D721Med (cell line): ENCODE measurements at regions not wholly inside any gene's neighbourhood (a gene's known extent, or its start where the extent isn't known, plus 50 kb on each side); places are given as distances from the start of the nearest gene placed in this dataset.

ENCODE experiments used
- DNase-seq: peaks from one replicate; pipeline ENCODE4 v3.0.0; 2011; ENCODE audit warnings: low spot score; ENCODE audit not compliant: insufficient read length
- FAIRE-seq: peaks from 2 replicates; lab custom pipeline; 2011; peaks lifted over from hg19 to GRCh38; lab: Jason Lieb, UNC
- TF ChIP-seq, protein P1 (sequence below): IDR thresholded peaks from 2 replicates; pipeline ENCODE4 v1.5.1; 2012; ENCODE audit warnings: mild to moderate bottlenecking, control low read depth; ENCODE audit not compliant: insufficient read depth; ENCODE audit errors: missing control alignments

DNA sequence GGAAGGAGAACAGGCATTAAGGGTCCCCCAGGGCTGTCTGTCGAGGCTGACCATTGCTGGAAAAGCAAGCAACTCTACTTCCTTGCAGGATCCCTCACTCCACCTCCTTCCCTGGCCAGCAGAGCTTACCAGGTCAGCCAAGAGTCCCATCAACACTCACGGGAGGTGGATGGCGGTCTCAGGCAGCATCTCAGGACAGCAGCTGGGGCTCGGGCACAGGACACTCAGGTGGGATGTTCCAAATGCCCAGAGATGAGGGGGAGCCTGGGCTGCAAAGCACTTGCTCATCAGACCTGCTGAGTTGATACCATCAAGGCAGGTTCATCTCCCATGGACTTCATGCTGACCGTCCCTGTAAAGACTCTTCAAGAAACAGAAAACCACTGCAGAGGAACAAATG is 559.8 kb downstream of the NPHP4 start:
- DNase-seq (no peak), FAIRE-seq (no peak)
- TF ChIP-seq, protein P1, sequence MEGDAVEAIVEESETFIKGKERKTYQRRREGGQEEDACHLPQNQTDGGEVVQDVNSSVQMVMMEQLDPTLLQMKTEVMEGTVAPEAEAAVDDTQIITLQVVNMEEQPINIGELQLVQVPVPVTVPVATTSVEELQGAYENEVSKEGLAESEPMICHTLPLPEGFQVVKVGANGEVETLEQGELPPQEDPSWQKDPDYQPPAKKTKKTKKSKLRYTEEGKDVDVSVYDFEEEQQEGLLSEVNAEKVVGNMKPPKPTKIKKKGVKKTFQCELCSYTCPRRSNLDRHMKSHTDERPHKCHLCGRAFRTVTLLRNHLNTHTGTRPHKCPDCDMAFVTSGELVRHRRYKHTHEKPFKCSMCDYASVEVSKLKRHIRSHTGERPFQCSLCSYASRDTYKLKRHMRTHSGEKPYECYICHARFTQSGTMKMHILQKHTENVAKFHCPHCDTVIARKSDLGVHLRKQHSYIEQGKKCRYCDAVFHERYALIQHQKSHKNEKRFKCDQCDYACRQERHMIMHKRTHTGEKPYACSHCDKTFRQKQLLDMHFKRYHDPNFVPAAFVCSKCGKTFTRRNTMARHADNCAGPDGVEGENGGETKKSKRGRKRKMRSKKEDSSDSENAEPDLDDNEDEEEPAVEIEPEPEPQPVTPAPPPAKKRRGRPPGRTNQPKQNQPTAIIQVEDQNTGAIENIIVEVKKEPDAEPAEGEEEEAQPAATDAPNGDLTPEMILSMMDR, result no peak

DNA sequence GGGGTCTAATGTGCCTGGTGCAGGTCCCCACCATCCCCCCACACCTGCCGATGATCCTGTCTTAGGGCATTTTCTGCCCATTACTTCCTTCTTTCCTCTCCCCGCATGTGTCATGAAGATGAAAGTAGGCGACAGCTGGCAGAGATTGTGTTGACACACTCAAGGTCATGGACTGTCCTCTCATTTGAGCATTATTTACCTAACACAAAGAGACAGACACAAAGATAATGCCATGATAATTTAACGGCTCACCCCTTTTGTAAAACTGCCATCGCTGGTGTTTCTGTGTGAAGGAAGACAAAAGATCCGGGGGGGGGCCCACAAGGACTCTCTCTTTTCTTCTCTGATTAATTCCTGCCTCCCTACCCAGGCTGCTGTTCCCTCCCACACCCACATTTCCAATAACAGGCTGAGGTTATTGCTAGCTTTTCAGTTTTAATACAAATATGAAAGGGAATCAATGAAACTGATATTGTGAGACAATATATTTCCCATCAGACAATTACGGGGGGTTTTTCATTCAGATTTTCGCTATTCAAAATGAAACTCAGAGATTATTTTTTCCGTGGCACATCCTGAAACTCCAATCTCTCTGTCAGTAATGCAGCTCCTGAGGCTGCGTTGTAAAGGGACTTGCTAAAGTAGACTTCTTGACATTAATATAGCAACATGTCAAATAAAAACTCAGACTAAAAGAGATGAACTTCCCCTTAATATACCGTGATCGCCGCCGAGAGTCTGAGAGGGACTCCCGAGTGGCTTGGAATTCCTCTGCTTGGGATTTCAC is 561.1 kb downstream of the NPHP4 start:
- no peak for FAIRE-seq
- no peak for DNase-seq
- TF ChIP-seq, protein P1, result no peak

DNA sequence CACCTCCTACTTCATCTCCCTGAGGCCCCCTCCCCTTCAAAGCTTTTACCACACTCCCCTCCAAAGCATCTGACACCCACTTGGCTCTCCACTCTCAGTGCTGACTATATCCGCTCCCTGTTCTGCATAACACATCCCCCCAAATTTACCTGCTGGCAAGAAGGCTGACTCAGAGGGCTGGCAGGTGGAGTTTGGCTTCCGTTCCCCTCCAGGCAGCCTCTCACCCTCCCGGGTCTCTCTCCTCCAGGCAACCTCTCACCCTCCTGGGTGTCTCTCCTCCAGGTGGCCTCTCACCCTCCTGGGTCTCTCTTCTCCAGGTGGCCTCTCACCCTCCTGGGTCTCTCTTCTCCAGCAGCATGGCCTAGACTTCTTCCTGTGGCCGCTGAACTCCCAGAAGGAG is 562.1 kb downstream of the NPHP4 start:
- FAIRE-seq, result no peak
- TF ChIP-seq, protein P1, result no peak
- no peak for DNase-seq

DNA sequence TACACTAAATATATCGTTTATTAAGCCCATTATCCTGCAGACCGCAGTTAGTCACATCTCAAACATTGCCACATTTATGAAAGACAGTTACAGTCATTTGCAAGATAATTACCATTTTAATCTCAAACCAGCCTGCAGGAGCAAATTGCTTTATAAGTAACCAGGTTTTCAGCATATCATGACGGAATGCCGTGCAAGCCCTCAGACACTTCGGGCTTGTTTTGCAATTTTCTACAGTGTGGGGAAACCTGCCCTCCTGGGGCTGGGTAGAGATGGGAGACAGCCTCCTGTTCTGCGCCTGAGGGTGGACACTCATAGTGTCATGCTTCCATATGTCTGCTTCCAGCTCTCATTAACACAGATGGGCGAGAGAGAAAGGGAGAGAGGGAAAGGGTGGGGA is 563.9 kb downstream of the NPHP4 start:
- TF ChIP-seq, protein P1, result no peak
- DNase-seq, result no peak
- no peak for FAIRE-seq

DNA sequence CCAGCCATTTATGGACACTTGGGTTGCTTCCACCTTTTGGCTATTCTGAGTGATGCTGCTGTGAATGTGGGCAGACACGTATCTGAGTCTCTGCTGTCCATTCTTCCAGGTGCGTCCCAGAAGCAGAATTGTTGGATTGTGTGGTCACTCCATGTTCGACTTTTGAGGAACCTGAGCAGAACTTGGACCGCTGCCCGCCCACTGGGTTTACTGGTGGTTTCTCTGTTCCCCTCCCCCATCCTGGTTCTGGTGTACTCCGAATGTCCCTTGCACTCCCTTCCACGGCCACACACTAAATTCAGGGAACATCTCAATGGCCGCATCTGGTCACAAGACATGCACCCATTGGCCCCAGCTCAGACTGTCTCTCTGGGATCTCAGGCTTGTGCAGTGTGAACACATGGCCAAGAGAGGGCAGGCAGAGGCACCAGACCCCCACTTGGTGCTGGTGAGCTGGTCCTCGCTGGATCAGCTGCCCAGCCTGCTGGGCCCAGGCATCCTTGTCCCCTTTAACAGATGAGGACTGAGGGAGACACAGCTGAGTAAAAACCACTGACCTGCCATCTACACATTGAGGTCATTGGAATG is 565.1 kb downstream of the NPHP4 start:
- no peak for FAIRE-seq
- no peak for DNase-seq
- TF ChIP-seq, protein P1, result no peak

DNA sequence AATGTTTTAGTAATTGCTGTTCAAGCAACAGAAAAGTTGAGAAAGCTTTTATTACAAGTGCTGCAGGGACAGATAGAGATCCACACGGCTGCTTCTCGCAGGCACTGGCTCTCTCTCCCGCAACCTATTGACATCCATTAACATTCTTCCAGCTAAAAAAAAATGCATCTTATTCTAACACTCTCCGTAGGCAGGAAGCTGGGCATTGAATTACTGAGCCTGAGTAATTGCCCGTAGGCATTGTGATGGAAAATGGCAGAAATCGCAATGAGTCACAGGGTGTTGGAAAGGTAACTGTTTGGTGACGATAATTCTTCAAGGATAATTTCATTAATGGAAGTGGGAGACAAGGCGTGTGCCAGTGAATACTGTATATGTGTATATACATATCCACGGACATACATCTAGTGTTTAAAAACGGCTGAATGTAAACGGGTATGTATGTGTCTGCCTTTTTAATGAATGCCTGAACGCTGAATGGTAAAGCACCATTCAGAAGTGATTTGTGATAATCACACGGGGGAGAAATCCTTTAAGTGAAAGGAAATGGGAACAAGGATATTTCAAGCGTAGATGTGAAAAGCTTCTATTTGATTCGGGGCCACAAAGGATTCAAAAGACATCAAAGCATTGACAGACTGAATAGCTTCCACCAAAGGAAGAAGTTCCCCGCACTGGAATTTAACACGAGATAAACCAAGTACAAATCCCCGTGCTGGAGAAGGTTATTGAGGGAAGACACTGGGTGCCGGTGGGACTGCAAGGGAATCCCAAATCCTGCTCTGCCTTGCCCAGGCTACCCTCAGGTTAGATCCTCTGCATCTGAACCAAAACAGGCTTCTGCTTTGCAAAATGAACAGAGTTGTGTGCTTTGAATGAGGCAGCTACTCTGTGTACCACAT is 567.2 kb downstream of the NPHP4 start:
- TF ChIP-seq, protein P1, result no peak
- FAIRE-seq, result no peak
- DNase-seq, result no peak
